Neural cell (in vitro differentiated cells): ENCODE measurements at regions not wholly inside any gene's neighbourhood (a gene's known extent, or its start where the extent isn't known, plus 50 kb on each side); places are given as distances from the start of the nearest gene placed in this dataset.

Experiments used
- H2AFZ ChIP-seq: fragments of 200-600, 300-800 bp; sonication (generic), shearing (Covaris generic); 2 replicates; pipeline ENCODE4 v1.6.0; 2014; ENCODE audit warnings: low read depth, mild to moderate bottlenecking, antibody characterized with exemption, low read length, moderate library complexity
- H3F3A ChIP-seq: fragments of 200-600 bp; shearing (Covaris generic); 2 replicates; pipeline ENCODE4 v1.6.1; 2016; ENCODE audit warnings: mild to moderate bottlenecking, moderate library complexity, mixed read lengths, antibody characterized with exemption, low read length; ENCODE audit not compliant: insufficient read depth, poor library complexity, severe bottlenecking
- H3K27ac ChIP-seq: fragments of 200-600, 300-800 bp; sonication (generic), shearing (Covaris generic); 2 replicates; pipeline ENCODE4 v1.5.1; 2014; ENCODE audit warnings: mild to moderate bottlenecking, low read length, moderate library complexity
- H3K27me3 ChIP-seq: fragments of 300-800, 200-600 bp; sonication (generic), shearing (Covaris generic); 2 replicates; pipeline ENCODE4 v1.6.0; 2014; ENCODE audit warnings: mild to moderate bottlenecking, low read depth, low read length, moderate library complexity; ENCODE audit not compliant: insufficient read depth
- H3K36me3 ChIP-seq: fragments of 300-800, 200-600 bp; sonication (generic), shearing (Covaris generic); 2 replicates; pipeline ENCODE4 v1.5.1; 2014; ENCODE audit warnings: mild to moderate bottlenecking, antibody characterized with exemption, low read length, moderate library complexity; ENCODE audit not compliant: insufficient read depth
- H3K4me2 ChIP-seq: fragments of 300-800, 200-600 bp; sonication (generic), shearing (Covaris generic); 2 replicates; pipeline ENCODE4 v1.6.0; 2014; ENCODE audit warnings: mild to moderate bottlenecking, low read length
- H3K4me3 ChIP-seq: fragments of 300-800, 200-600 bp; sonication (generic), shearing (Covaris generic); 2 replicates; pipeline ENCODE4 v1.5.1; 2014; ENCODE audit warnings: mild to moderate bottlenecking, low read length, moderate library complexity
- H3K79me2 ChIP-seq: fragments of 200-600 bp; shearing (Covaris generic); replicated peaks from 2 replicates; pipeline ENCODE4 v1.6.0; 2014; ENCODE audit warnings: mild to moderate bottlenecking, low read length, moderate library complexity; ENCODE audit not compliant: insufficient read depth
- H3K9ac ChIP-seq: fragments of 300-800, 200-600 bp; sonication (generic), shearing (Covaris generic); 2 replicates; pipeline ENCODE4 v1.6.1; 2016; ENCODE audit warnings: mild to moderate bottlenecking, low read length, mixed read lengths
- H3K9me2 ChIP-seq: fragments of 200-600 bp; shearing (Covaris generic); 2 replicates; pipeline ENCODE4 v1.6.1; 2016; ENCODE audit warnings: mild to moderate bottlenecking, low read length, mixed read lengths; ENCODE audit not compliant: insufficient read depth
- H3K9me3 ChIP-seq: fragments of 200-600, 300-800 bp; sonication (generic), shearing (Covaris generic); 2 replicates; pipeline ENCODE4 v1.6.1; 2016; ENCODE audit warnings: mild to moderate bottlenecking, mixed run types, low read length, moderate library complexity, mixed read lengths
- H4K20me1 ChIP-seq: fragments of 200-600 bp; shearing (Covaris generic); 2 replicates; pipeline ENCODE4 v1.6.1; 2016; ENCODE audit warnings: mild to moderate bottlenecking, mixed run types; ENCODE audit not compliant: insufficient read depth
- EP300 ChIP-seq: fragments of 450-650 bp; conservative IDR thresholded peaks from 2 replicates; pipeline ENCODE4 v1.6.1; 2014; ENCODE audit warnings: antibody characterized with exemption, mild to moderate bottlenecking, moderate library complexity; ENCODE audit not compliant: poor library complexity, severe bottlenecking
- EZH2 ChIP-seq: fragments of 200-600, 300-800 bp; shearing (Covaris generic), sonication (generic); IDR thresholded peaks from 2 replicates; pipeline ENCODE4 v1.6.1; 2014; ENCODE audit warnings: antibody characterized with exemption, low read length, borderline replicate concordance, mild to moderate bottlenecking; ENCODE audit not compliant: insufficient read depth, poor library complexity, severe bottlenecking
- MXI1 ChIP-seq: fragments of 450-650 bp; conservative IDR thresholded peaks from 2 replicates; pipeline ENCODE4 v1.6.1; 2014; ENCODE audit warnings: antibody characterized with exemption, mild to moderate bottlenecking; ENCODE audit not compliant: poor library complexity, severe bottlenecking
- POLR2AphosphoS5 ChIP-seq: IDR thresholded peaks from 2 replicates; pipeline ENCODE4 v1.6.1; 2012
- RAD21 ChIP-seq: fragments of 450-650 bp; conservative IDR thresholded peaks from 2 replicates; pipeline ENCODE4 v1.6.1; 2014; ENCODE audit warnings: antibody characterized with exemption, mild to moderate bottlenecking, moderate library complexity
- SMC3 ChIP-seq: fragments of 450-650 bp; conservative IDR thresholded peaks from 2 replicates; pipeline ENCODE4 v1.6.1; 2014; ENCODE audit warnings: antibody characterized with exemption, mild to moderate bottlenecking, moderate library complexity; ENCODE audit not compliant: poor library complexity
- TAF1 ChIP-seq: IDR thresholded peaks from 2 replicates; pipeline ENCODE4 v1.6.1; 2012; ENCODE audit warnings: low read depth
- TF ChIP-seq, protein P1 (sequence below): fragments of 450-650 bp; IDR thresholded peaks from 2 replicates; pipeline ENCODE4 v1.5.1; 2014; ENCODE audit warnings: antibody characterized with exemption, mild to moderate bottlenecking, moderate library complexity; ENCODE audit not compliant: poor library complexity, severe bottlenecking
- TF ChIP-seq, protein P2 (sequence below): IDR thresholded peaks from 2 replicates; pipeline ENCODE4 v1.6.1; 2012; ENCODE audit warnings: borderline replicate concordance

DNA sequence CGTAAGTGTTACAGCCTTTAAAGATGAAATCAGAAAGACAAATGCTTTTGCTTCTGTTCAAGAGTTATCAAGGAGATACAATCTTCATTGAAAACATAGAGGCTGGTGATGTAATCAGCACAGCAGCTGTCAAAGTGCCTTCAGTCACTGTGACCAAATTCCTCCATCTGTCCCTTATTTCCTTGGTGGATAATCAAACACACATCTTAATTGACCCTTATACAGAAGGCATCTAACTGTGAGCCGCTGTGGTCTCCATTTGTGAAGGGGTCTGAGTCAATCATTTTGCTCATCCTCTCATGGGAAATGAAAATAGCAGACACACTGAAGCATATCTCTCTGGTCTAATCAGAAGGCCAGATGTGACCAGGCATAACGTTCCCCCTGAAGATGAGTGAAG lies 130.1 kb upstream of the TLR4 start:
- Histone ChIP-seq H3K27ac (no peak overlapping the region), H3K9me3 (no peaks in the 10 kb centered on the region), H3K9ac (no peak overlapping the region), H2AFZ (no peak overlapping the region), H3K27me3 (no peaks in the 10 kb centered on the region), H3K79me2 (no peaks in the 10 kb centered on the region), H3K36me3 (no peaks in the 10 kb centered on the region), H4K20me1 (no peaks in the 10 kb centered on the region), H3K9me2 (no peaks in the 10 kb centered on the region), H3K4me3 (no peak overlapping the region), H3K4me2 (no peak overlapping the region), H3F3A (no peaks in the 10 kb centered on the region)
- TF ChIP-seq SMC3 = no peak
- TF ChIP-seq MXI1 = no peak
- TF ChIP-seq RAD21 = no peak
- TF ChIP-seq, protein P1, sequence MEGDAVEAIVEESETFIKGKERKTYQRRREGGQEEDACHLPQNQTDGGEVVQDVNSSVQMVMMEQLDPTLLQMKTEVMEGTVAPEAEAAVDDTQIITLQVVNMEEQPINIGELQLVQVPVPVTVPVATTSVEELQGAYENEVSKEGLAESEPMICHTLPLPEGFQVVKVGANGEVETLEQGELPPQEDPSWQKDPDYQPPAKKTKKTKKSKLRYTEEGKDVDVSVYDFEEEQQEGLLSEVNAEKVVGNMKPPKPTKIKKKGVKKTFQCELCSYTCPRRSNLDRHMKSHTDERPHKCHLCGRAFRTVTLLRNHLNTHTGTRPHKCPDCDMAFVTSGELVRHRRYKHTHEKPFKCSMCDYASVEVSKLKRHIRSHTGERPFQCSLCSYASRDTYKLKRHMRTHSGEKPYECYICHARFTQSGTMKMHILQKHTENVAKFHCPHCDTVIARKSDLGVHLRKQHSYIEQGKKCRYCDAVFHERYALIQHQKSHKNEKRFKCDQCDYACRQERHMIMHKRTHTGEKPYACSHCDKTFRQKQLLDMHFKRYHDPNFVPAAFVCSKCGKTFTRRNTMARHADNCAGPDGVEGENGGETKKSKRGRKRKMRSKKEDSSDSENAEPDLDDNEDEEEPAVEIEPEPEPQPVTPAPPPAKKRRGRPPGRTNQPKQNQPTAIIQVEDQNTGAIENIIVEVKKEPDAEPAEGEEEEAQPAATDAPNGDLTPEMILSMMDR = no peak
- TF ChIP-seq, protein P2, sequence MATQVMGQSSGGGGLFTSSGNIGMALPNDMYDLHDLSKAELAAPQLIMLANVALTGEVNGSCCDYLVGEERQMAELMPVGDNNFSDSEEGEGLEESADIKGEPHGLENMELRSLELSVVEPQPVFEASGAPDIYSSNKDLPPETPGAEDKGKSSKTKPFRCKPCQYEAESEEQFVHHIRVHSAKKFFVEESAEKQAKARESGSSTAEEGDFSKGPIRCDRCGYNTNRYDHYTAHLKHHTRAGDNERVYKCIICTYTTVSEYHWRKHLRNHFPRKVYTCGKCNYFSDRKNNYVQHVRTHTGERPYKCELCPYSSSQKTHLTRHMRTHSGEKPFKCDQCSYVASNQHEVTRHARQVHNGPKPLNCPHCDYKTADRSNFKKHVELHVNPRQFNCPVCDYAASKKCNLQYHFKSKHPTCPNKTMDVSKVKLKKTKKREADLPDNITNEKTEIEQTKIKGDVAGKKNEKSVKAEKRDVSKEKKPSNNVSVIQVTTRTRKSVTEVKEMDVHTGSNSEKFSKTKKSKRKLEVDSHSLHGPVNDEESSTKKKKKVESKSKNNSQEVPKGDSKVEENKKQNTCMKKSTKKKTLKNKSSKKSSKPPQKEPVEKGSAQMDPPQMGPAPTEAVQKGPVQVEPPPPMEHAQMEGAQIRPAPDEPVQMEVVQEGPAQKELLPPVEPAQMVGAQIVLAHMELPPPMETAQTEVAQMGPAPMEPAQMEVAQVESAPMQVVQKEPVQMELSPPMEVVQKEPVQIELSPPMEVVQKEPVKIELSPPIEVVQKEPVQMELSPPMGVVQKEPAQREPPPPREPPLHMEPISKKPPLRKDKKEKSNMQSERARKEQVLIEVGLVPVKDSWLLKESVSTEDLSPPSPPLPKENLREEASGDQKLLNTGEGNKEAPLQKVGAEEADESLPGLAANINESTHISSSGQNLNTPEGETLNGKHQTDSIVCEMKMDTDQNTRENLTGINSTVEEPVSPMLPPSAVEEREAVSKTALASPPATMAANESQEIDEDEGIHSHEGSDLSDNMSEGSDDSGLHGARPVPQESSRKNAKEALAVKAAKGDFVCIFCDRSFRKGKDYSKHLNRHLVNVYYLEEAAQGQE = no peak
- no peak for TF ChIP-seq TAF1
- TF ChIP-seq EZH2 = no peak
- TF ChIP-seq POLR2AphosphoS5 = no peak
- no peak for TF ChIP-seq EP300

DNA sequence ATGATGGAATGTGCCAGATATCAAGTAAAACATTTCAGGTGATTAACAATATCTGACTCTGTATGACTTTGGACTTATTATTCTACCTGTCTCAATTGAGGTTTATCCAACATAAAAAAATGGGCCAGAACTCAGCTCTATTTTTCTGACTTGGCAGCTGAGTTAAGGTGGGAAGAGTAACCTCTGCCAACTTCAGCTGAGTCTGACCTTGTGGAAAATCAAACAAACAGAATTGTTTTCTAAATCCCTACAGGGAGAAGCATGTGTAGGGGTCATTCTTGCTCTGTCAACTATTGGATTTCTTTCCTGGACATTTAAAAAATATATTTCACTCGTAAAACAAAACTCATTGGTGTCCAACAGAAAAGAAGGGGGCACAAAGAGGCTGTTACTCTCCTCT lies 139.4 kb upstream of the TLR4 start:
- H3K9ac ChIP-seq = no peak overlapping the region
- no peaks in the 10 kb centered on the region for H3K79me2 ChIP-seq
- H3K9me2 ChIP-seq = no peaks in the 10 kb centered on the region
- H4K20me1 ChIP-seq = no peaks in the 10 kb centered on the region
- H3K4me3 ChIP-seq = no peak overlapping the region
- TF ChIP-seq, protein P1 = no peak
- TF ChIP-seq, protein P2 = no peak
- TF ChIP-seq MXI1 (no peak), RAD21 (no peak), EP300 (no peak), SMC3 (no peak), POLR2AphosphoS5 (no peak), TAF1 (no peak), EZH2 (no peak)
- H3K27ac ChIP-seq = no peak overlapping the region
- no peaks in the 10 kb centered on the region for H3K9me3 ChIP-seq
- no peaks in the 10 kb centered on the region for H3K36me3 ChIP-seq
- no peaks in the 10 kb centered on the region for H3K27me3 ChIP-seq
- H2AFZ ChIP-seq = no peak overlapping the region
- H3F3A ChIP-seq = no peaks in the 10 kb centered on the region
- H3K4me2 ChIP-seq = no peak overlapping the region
